AG09319 (cell line): ENCODE measurements at regions not wholly inside any gene's neighbourhood (a gene's known extent, or its start where the extent isn't known, plus 50 kb on each side); places are given as distances from the start of the nearest gene placed in this dataset.

Source experiments
- DNase-seq: peaks from one replicate; pipeline ENCODE4 v3.0.0-alpha.2; 2010; ENCODE audit warnings: low read depth; ENCODE audit errors: extremely low read depth
- TF ChIP-seq, protein P1 (sequence below): IDR thresholded peaks from 2 replicates; pipeline ENCODE4 v1.5.1; 2011; ENCODE audit warnings: low read depth, mild to moderate bottlenecking, inconsistent platforms, low read length, moderate library complexity

GRCh38 chr16:73202161-73202729, 154.3 kb upstream of the ZFHX3 start:
- TF ChIP-seq, protein P1, sequence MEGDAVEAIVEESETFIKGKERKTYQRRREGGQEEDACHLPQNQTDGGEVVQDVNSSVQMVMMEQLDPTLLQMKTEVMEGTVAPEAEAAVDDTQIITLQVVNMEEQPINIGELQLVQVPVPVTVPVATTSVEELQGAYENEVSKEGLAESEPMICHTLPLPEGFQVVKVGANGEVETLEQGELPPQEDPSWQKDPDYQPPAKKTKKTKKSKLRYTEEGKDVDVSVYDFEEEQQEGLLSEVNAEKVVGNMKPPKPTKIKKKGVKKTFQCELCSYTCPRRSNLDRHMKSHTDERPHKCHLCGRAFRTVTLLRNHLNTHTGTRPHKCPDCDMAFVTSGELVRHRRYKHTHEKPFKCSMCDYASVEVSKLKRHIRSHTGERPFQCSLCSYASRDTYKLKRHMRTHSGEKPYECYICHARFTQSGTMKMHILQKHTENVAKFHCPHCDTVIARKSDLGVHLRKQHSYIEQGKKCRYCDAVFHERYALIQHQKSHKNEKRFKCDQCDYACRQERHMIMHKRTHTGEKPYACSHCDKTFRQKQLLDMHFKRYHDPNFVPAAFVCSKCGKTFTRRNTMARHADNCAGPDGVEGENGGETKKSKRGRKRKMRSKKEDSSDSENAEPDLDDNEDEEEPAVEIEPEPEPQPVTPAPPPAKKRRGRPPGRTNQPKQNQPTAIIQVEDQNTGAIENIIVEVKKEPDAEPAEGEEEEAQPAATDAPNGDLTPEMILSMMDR = no peak
- peak; percentile 95 for DNase-seq

GRCh38 chr16:73199214-73199613, 151.3 kb upstream of the ZFHX3 start:
- TF ChIP-seq, protein P1 = no peak
- DNase-seq = no peak

- DNase-seq = no peak
- TF ChIP-seq, protein P1 = no peak
These were observed 150.6 kb upstream of the ZFHX3 start for GRCh38 chr16:73198481-73198880.

GRCh38 chr16:73197598-73197997, 149.7 kb upstream of the ZFHX3 start:
- TF ChIP-seq, protein P1 = no peak
- no peak for DNase-seq

DNA sequence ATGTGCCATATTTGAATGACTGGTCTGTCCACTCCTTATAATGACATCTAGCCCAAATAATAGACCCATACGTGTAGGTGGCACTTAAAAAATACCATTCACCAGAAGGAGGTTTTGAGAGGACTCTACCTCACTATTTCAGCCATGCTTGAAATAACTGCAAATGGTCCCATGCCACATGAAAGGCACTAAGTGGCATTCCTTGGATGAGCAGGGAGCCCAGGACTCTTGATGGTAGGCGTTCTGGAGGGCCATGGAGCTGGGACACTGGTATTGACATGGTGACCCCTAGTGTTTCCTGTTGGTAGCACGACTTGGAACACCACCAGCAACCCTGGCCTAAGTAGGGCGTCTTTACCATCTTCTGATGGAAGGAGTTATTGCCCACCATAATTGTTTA, 148.7 kb upstream of the ZFHX3 start:
- no peak for DNase-seq
- TF ChIP-seq, protein P1 = peak; percentile 34

DNA sequence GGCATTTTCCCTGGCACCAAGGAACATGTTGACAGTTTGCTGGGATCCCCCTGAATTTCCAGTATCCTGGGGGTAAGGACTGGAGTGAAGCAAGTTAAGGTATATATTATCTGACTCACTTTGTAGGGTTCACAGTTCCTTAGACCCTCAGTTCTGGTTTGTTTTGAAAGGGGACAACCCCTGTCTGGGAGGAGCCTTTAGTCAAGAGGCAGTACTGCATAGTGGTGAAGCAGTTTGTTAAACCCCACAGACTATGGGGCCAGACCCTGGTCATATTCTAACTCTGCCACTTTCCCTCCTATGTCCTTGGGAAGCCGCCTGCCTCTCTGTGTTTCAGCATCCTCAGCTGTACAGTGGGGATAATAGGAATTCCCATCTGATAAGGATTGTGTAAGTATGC, 145.5 kb upstream of the ZFHX3 start:
- DNase-seq = no peak
- TF ChIP-seq, protein P1 = no peak

- TF ChIP-seq, protein P1 = no peak
- no peak for DNase-seq
These were observed 144.4 kb upstream of the ZFHX3 start for GRCh38 chr16:73192232-73192894.
